ENCODE measurements at regions not wholly inside any gene's neighbourhood (a gene's known extent, or its start where the extent isn't known, plus 50 kb on each side); places are given as distances from the start of the nearest gene placed in this dataset.

DNA sequence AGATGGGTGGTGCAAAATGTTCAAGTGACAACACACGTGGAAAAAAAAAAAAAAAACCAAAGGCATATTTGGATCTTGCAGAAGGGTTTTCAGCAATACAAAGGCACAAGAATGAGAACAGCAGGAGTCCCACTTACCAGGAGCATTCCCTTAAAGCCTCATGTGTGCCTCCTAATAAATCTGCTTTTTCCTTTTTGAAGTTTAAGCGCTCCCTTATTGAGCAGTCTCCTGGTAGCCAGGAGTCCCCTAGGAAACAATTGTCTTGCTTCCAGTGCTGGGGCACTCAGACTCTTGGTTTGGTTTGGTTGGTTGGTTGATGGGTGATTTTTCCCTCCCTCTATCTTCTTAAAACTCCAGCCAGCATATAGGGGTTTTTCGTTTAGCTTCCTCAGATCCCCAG lies 321.8 kb upstream of the NFE2L3 start:
- TF ChIP-seq, protein P1, sequence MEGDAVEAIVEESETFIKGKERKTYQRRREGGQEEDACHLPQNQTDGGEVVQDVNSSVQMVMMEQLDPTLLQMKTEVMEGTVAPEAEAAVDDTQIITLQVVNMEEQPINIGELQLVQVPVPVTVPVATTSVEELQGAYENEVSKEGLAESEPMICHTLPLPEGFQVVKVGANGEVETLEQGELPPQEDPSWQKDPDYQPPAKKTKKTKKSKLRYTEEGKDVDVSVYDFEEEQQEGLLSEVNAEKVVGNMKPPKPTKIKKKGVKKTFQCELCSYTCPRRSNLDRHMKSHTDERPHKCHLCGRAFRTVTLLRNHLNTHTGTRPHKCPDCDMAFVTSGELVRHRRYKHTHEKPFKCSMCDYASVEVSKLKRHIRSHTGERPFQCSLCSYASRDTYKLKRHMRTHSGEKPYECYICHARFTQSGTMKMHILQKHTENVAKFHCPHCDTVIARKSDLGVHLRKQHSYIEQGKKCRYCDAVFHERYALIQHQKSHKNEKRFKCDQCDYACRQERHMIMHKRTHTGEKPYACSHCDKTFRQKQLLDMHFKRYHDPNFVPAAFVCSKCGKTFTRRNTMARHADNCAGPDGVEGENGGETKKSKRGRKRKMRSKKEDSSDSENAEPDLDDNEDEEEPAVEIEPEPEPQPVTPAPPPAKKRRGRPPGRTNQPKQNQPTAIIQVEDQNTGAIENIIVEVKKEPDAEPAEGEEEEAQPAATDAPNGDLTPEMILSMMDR (conservative IDR thresholded peaks at IDR 0.05; ENCODE audit: low read depth, low read length): no peak
- no peak for DNase-seq (ENCODE audit: low read depth)
- no peak overlapping the region for H3K4me3 ChIP-seq (ENCODE audit: low read depth, low read length)

DNA sequence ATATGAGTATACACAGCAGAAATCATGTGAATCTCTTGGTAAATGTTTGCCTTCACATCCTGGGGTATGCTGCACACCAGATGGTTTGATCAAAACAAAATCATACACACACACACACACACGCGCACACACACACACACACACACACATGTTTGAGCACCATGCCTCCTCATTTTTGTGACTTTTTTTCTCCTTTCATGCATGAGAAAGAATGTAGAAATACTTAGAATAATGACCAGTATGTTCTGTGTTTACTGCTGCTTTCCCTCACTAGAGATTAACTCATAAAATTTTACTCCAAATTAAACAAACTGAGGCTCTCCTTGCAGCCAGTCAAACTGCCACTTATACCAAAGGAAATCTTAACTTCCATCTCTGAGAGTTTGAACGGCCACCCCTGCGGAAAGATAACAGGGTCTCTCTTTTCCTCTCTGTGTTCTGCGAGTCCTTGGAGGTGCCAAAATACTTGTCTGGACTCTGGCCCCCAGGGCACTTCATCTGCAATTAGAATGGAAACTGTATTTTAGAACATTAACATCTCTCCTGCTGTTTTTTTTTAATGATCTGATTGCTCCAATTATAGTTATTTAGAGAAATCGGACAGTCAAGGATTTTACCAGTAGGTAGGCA lies 320.8 kb upstream of the NFE2L3 start:
- TF ChIP-seq, protein P1 (conservative IDR thresholded peaks at IDR 0.05; ENCODE audit: low read depth, low read length): no peak
- H3K4me3 ChIP-seq (ENCODE audit: low read depth, low read length): no peak overlapping the region
- DNase-seq (ENCODE audit: low read depth): peak; percentile 67

DNA sequence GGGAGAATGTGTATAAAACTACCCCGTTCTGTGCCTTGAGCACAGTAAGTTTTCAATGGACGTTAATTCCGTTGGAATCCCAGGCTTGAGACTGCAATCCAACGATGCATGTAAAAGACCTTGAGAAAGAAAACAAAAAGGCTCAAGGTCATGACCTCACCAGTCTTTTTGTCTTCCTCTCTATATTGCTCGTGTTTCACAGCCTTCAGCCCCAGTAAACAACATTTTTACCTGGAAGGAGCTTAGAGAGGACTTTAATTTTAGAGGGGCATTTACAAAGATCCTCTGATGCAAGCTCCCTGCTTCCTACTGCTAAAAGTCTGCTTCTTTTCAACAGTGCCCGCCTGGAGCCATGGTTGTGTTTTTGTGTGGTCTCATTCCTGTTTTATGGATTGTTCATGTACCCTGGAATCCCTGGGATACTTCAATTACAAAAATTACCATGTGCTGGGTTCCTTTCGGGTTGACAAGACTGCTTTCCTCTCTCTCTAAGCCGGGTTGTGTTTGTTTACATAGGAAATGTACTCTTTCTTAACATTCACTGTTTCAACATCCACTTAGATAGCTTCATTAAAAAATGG lies 320.1 kb upstream of the NFE2L3 start:
- TF ChIP-seq, protein P1 (conservative IDR thresholded peaks at IDR 0.05; ENCODE audit: low read depth, low read length): no peak
- no peak overlapping the region for H3K4me3 ChIP-seq (ENCODE audit: low read depth, low read length)
- peak; percentile 68 for DNase-seq (ENCODE audit: low read depth)

DNA sequence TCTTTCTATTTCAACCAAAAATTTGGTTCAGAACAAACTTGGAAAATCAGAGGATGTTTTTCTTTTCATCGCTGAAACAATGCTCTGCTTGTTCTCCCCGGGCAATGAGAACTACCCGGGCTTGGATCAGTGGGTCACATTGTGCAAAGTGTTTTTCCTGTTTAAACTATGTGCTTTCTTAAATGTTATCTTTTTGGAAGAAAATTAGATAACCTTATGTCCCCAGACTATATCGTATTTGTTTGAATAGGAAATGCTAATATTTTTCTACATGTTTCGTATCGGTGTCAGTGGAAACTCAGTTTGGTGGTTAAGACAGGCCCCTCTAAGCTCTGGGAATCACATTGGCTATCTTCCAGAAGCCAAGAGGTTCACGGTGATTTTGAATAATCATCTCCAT lies 319.5 kb upstream of the NFE2L3 start:
- TF ChIP-seq, protein P1 (conservative IDR thresholded peaks at IDR 0.05; ENCODE audit: low read depth, low read length): no peak
- H3K4me3 ChIP-seq (ENCODE audit: low read depth, low read length): no peak overlapping the region
- DNase-seq (ENCODE audit: low read depth): peak; percentile 69

DNA sequence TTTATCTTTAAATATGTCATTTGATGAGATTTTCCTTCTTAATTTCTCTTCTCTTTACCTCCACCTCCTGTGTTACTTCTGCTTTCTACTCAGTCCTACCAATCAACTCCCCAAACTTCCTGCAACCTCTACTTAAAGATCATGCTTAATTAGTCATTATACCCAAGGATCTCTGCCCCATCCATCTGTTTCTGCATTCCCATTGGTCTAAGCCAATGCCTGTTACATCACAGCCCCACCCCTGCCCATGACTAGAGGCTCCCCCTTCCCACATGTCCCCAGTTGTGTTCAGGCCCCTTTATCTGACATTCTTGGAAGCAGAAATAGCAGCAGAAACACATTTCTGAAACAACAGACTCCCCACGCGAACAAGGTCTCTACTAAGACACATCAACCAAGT lies 319.1 kb upstream of the NFE2L3 start:
- peak; percentile 62 for DNase-seq (ENCODE audit: low read depth)
- no peak overlapping the region for H3K4me3 ChIP-seq (ENCODE audit: low read depth, low read length)
- TF ChIP-seq, protein P1 (conservative IDR thresholded peaks at IDR 0.05; ENCODE audit: low read depth, low read length): no peak

DNA sequence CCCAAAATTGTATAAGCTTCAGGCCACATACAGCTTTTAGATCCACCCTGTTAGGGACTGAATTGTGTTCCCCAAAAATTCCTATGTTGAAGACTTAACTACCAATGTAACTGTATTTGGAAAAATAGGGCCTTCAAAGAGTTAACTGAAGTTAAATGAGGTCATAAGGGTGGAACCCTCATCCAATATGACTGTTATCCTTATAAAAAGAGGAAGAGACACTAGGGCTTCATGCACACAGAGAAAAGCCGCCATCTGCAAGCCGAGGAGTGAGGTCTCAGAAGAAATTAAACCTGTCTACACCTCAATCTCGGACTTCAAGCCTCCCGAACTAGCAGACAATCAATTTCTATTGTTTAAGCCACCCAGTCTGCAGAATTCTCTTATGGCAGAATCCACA lies 317.9 kb upstream of the NFE2L3 start:
- TF ChIP-seq, protein P1 (conservative IDR thresholded peaks at IDR 0.05; ENCODE audit: low read depth, low read length): no peak
- DNase-seq (ENCODE audit: low read depth): no peak

DNA sequence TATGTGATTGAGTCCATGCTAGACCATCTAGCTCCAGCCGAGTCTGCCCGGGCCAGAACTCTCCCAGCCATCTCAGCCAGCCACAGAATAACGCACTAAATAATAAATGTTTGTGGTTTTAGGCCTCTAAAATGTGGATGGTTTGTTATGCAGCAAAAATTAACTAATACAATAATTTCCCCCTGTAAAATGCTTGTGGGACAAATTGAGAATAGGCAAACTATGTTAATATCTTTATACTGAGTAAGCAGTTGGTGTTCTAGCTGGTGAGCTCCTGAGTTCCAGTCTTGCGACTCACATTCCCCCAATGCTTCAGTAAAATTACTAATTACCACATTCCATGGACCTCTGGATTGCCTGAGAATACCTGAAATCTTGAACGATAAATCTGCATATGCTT lies 316.8 kb upstream of the NFE2L3 start:
- TF ChIP-seq, protein P1 (conservative IDR thresholded peaks at IDR 0.05; ENCODE audit: low read depth, low read length): no peak
- DNase-seq (ENCODE audit: low read depth): peak; percentile 59
- H3K4me3 ChIP-seq (ENCODE audit: low read depth, low read length): no peak overlapping the region

More for the DNA sequence above, 317.9 kb upstream of the NFE2L3 start:
- no peak overlapping the region for H3K4me3 ChIP-seq (ENCODE audit: low read depth, low read length)

All from choroid plexus epithelial cell (primary cell).